Calu3 (cell line): ENCODE measurements at regions not wholly inside any gene's neighbourhood (a gene's known extent, or its start where the extent isn't known, plus 50 kb on each side); places are given as distances from the start of the nearest gene placed in this dataset.

ENCODE experiments used
- BruUV-seq: library from RNA; stranded (reverse); fragments of 400-500 nt; replicated peaks from 2 replicates; lab custom pipeline; 2021; lab: Mats Ljungman, UMichigan
- CTCF ChIA-PET: fragments of 300-600 bp; sonication (Branson Sonifier 250); formaldehyde crosslinking; loops from one replicate; lab custom pipeline; 2022; ENCODE audit warnings: antibody characterized with exemption; lab: Charles Lee
- DNase-seq: peaks from one replicate; pipeline ENCODE4 v3.0.0; 2022
- H3K27ac Mint-ChIP-seq: one replicate; pipeline ENCODE4 v1.8.0; 2022; ENCODE audit warnings: mixed read lengths; ENCODE audit not compliant: unreplicated experiment
- H3K27me3 Mint-ChIP-seq: one replicate; pipeline ENCODE4 v1.8.0; 2022; ENCODE audit warnings: mixed read lengths; ENCODE audit not compliant: unreplicated experiment
- H3K36me3 Mint-ChIP-seq: one replicate; pipeline ENCODE4 v1.8.0; 2022; ENCODE audit warnings: mild to moderate bottlenecking, moderate library complexity, mixed read lengths; ENCODE audit not compliant: insufficient read depth, unreplicated experiment
- H3K4me1 Mint-ChIP-seq: one replicate; pipeline ENCODE4 v1.8.0; 2022; ENCODE audit warnings: mild to moderate bottlenecking, low read depth, mixed read lengths; ENCODE audit not compliant: unreplicated experiment
- H3K4me3 Mint-ChIP-seq: one replicate; pipeline ENCODE4 v1.8.0; 2022; ENCODE audit warnings: mild to moderate bottlenecking, low read depth, moderate library complexity, mixed read lengths; ENCODE audit not compliant: unreplicated experiment
- H3K9me3 Mint-ChIP-seq: one replicate; pipeline ENCODE4 v1.8.0; 2022; ENCODE audit warnings: low read depth, mixed read lengths; ENCODE audit not compliant: unreplicated experiment
- intact Hi-C: fragments of 100-400 bp; cut with micrococcal nuclease; formaldehyde crosslinking; loops from one replicate; pipeline ENCODE4 v1.10.0; 2022; ENCODE audit not compliant: unreplicated experiment
- TF ChIP-seq, protein P1 (sequence below): fragments of 200-600 bp; IDR thresholded peaks from one replicate; pipeline ENCODE4 v1.8.0; 2022; ENCODE audit warnings: antibody characterized with exemption; ENCODE audit not compliant: unreplicated experiment

DNA sequence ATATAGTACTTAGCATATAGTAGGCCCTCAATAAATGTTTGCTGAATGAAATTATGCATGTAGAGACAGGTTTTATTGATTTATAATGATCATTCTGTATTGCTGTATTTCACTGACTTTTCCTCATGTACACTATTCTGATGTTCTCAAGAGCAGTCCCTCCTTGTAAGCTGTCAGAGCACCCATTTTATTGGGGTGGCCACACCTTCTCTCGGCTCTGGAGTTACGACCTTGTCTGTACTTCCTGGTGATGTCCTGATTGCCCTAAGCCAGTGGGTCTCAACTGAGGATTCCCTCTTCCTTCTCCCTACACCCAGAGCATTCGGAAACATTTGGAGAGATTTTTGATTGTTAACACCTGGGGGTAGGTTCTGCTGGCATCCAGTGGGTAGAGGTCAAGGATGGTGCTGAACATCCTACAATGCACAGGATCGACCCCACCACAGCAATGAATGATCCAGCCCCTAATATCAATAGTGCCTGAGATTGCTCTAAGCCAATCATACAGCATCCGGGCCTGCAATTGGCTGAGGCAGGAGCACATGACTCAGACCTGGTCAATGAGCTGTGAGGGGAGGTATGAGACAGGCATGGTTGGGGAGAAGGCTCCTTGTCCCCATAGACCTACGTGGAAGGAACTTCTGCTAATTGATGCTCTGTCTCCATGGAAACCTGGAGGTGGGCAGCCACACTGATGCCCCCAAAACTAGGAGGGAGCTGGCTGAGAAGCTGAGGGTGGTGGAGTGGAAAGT lies 58.8 kb downstream of the CLDN34 start:
- H3K9me3 Mint-ChIP-seq, result no peaks in the 10 kb centered on the region

DNA sequence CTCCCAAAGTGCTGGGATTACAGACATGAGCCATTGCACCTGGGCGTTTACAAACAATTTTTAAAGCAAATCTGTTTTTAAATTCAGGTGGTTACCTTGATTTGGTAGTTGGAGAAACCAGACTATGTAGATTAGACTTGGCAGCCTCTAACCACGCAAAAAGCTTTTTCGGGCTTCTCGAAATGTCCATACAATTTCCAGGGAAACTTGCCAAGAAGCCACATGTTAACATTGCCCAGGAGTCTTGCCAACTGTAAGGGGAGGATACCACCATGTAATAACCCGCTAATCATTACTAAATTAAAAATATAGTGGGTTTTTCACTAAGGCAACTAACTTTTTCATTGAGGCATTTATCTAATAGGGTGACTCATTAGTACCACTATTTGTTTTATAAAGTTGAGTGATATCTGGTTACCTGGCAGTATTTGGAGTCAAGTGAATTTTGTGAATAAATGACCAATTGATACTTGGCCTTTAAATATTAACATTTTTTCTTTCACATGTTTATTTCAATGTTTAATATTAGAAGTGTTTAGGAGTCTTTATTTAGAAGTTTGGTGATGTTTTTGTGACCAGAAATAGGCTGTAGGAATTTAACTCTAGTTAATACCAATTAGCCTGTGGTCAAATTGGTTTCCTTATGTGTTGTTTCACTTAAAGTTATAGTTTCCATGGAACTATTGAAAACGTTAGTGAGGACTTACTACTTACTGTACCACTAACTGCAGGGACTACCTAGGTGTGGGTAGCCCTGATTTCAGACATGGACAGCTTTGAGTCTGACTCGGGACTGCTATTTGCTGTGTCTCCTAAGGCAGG lies 61.3 kb downstream of the CLDN34 start:
- peaks cover 27% of the 10 kb centered on the region for H3K4me1 Mint-ChIP-seq
- CTCF ChIA-PET, result no interaction called here
- TF ChIP-seq, protein P1, sequence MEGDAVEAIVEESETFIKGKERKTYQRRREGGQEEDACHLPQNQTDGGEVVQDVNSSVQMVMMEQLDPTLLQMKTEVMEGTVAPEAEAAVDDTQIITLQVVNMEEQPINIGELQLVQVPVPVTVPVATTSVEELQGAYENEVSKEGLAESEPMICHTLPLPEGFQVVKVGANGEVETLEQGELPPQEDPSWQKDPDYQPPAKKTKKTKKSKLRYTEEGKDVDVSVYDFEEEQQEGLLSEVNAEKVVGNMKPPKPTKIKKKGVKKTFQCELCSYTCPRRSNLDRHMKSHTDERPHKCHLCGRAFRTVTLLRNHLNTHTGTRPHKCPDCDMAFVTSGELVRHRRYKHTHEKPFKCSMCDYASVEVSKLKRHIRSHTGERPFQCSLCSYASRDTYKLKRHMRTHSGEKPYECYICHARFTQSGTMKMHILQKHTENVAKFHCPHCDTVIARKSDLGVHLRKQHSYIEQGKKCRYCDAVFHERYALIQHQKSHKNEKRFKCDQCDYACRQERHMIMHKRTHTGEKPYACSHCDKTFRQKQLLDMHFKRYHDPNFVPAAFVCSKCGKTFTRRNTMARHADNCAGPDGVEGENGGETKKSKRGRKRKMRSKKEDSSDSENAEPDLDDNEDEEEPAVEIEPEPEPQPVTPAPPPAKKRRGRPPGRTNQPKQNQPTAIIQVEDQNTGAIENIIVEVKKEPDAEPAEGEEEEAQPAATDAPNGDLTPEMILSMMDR, result no peak
- H3K9me3 Mint-ChIP-seq, result no peaks in the 10 kb centered on the region
- H3K36me3 Mint-ChIP-seq, result no peaks in the 10 kb centered on the region
- no peaks in the 10 kb centered on the region for H3K27me3 Mint-ChIP-seq
- no peak overlapping the region for H3K27ac Mint-ChIP-seq
- intact Hi-C loops, result no loop called here
- no peak overlapping the region for H3K4me3 Mint-ChIP-seq
- no peak for DNase-seq
- no TSS peak for BruUV-seq

More for the DNA sequence above, 58.8 kb downstream of the CLDN34 start:
- DNase-seq, result no peak
- peaks cover 33% of the 10 kb centered on the region for H3K4me1 Mint-ChIP-seq
- intact Hi-C loops, result no loop called here
- CTCF ChIA-PET, result no interaction called here
- H3K27ac Mint-ChIP-seq, result no peak overlapping the region
- no peaks in the 10 kb centered on the region for H3K27me3 Mint-ChIP-seq
- H3K36me3 Mint-ChIP-seq, result no peaks in the 10 kb centered on the region
- no peak overlapping the region for H3K4me3 Mint-ChIP-seq
- no TSS peak for BruUV-seq
- TF ChIP-seq, protein P1, result no peak

DNA sequence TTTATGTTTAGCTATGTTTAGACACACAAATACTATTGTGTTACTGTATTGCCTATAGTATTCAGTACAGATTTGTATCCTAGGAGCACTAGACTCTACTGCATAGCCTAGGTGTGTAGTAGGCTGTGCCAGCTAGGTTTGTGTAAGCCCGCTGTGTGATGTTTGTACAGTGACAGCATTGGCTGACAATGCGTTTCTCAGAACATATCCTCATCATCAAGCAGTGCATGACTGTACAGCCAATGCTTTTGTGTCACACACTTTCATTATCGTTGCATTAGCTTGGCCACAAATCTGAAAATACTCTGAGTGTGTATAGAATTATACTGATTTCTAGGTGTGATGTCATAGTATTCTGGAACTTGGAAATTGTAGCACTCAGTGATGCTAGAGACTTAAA lies 63.4 kb downstream of the CLDN34 start:
- Mint-ChIP-seq H3K36me3 (no peaks in the 10 kb centered on the region), H3K9me3 (no peaks in the 10 kb centered on the region), H3K4me1 (peaks cover 34% of the 10 kb centered on the region), H3K4me3 (no peak overlapping the region), H3K27me3 (no peaks in the 10 kb centered on the region), H3K27ac (peak overlapping the region; percentile 70)
- no TSS peak for BruUV-seq
- TF ChIP-seq, protein P1, result no peak
- DNase-seq, result peak; percentile 34
- CTCF ChIA-PET, result interaction anchor here (0.7 to 1.9 kb wide), 2 partner anchors 14 to 747 kb away, joined by 3 to 4 read pairs; no protein-coding TSS in a partner anchor
- intact Hi-C loops, result no loop called here

DNA sequence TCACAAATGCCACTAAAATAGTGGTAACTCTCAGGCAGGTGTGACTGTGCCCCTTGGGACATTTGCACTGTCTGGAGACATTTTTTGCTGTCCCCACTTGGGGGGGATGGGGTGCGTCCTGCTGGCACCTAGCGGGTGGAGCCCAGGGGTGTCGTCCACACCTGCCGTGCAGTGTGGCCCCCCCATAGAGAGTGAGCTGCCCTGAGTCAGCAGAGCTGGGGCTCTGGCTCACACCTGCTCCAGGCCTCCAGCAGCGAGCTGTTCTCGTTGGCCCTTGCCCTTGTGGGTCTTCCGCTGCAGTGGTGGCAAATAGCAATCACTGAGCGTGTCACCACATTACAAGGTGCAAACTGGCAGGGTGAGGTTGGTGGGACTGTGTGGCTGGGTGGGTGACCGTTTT lies 64.6 kb downstream of the CLDN34 start:
- H3K4me1 Mint-ChIP-seq, result peaks cover 34% of the 10 kb centered on the region
- DNase-seq, result no peak
- H3K27ac Mint-ChIP-seq, result peak overlapping the region; percentile 70
- H3K9me3 Mint-ChIP-seq, result no peaks in the 10 kb centered on the region
- H3K27me3 Mint-ChIP-seq, result no peaks in the 10 kb centered on the region
- intact Hi-C loops, result no loop called here
- no peak overlapping the region for H3K4me3 Mint-ChIP-seq
- H3K36me3 Mint-ChIP-seq, result no peaks in the 10 kb centered on the region
- TF ChIP-seq, protein P1, result no peak
- CTCF ChIA-PET, result interaction anchor here (1.9 kb wide), 1 partner anchor 15 kb away, joined by 4 read pairs; no protein-coding TSS in a partner anchor
- BruUV-seq, result no TSS peak
